Tibial nerve (tissue), 4 donors: ENCODE measurements at regions not wholly inside any gene's neighbourhood (a gene's known extent, or its start where the extent isn't known, plus 50 kb on each side); places are given as distances from the start of the nearest gene placed in this dataset.

Source experiments
- DNase-seq, 2 donors: peaks; one replicate each; pipeline ENCODE4 v3.0.0-alpha.2; 2019; ENCODE audit warnings: low spot score in 2 of 2
- H3K27ac ChIP-seq, 4 donors: fragments of 200-600 bp; sonication (generic) in 3 of 4; one replicate each; pipeline ENCODE4 v1.5.1; 2017 to 2019; ENCODE audit warnings: mild to moderate bottlenecking in 1 of 4
- H3K27me3 ChIP-seq, 2 donors: fragments of 200-600 bp; sonication (generic) in 1 of 2; one replicate each; pipeline versions ENCODE4 v1.5.1 to v1.6.0; 2017 to 2019
- H3K36me3 ChIP-seq, 3 donors: fragments of 200-600 bp; sonication (generic); one replicate each; pipeline ENCODE4 v1.5.1; 2018 to 2019
- H3K4me1 ChIP-seq, 4 donors: fragments of 200-600 bp; sonication (generic) in 3 of 4; one replicate each; pipeline ENCODE4 v1.5.1; 2017 to 2019
- H3K4me3 ChIP-seq, 4 donors: fragments of 200-600 bp; sonication (generic) in 3 of 4; one replicate each; pipeline ENCODE4 v1.5.1; 2017 to 2019; ENCODE audit warnings: mild to moderate bottlenecking in 1 of 4, moderate library complexity in 1 of 4
- H3K9me3 ChIP-seq, 4 donors: fragments of 200-600 bp; sonication (generic) in 3 of 4; one replicate each; pipeline ENCODE4 v1.5.1; 2017 to 2019
- CTCF ChIP-seq, 5 experiments: fragments of 200-600 bp in 3 of 5; fragments of 450-650 bp in 2 of 5; sonication (generic) in 3 of 5; IDR thresholded peaks; one replicate each; pipeline ENCODE4 v1.5.1; 2016 to 2019; ENCODE audit warnings: antibody characterized with exemption in 5 of 5, mild to moderate bottlenecking in 3 of 5, moderate library complexity in 2 of 5
- EP300 ChIP-seq, 2 donors: sonication (generic); formaldehyde crosslinking; IDR thresholded peaks; one replicate each; pipeline ENCODE4 v1.6.1; 2017; ENCODE audit warnings: antibody characterized with exemption in 2 of 2, mild to moderate bottlenecking in 1 of 2
- POLR2A ChIP-seq, 2 donors: fragments of 450-650 bp; IDR thresholded peaks; one replicate each; pipeline ENCODE4 v1.6.1; 2017; ENCODE audit warnings: antibody characterized with exemption in 2 of 2, mild to moderate bottlenecking in 2 of 2, moderate library complexity in 2 of 2
- WGBS, 2 donors: methylation state at CpG; one replicate each; pipeline ENCODE4 v1.1.5; 2018; 5-methylcytosine and 5-hydroxymethylcytosine counted together

GRCh38 chr5:124669956-124670721 lies 76.3 kb downstream of the ZNF608 start:
- no peaks in the 10 kb centered on the region for H3K36me3 ChIP-seq

GRCh38 chr5:124669300-124669648 lies 77.2 kb downstream of the ZNF608 start:
- WGBS, 2 donors = 59 to 75% methylated on average over 4 of the region's 4 CpGs
- no peak overlapping the region for H3K27ac ChIP-seq
- peaks cover 0 to 39% (median 19%) of the 10 kb centered on the region in 4 donors for H3K4me1 ChIP-seq
- no peaks in the 10 kb centered on the region for H3K9me3 ChIP-seq
- H3K36me3 ChIP-seq = no peaks in the 10 kb centered on the region
- no peak for TF ChIP-seq CTCF (IDR thresholded peaks at IDR 0.05)
- no peak overlapping the region for H3K4me3 ChIP-seq
- no peaks in the 10 kb centered on the region for H3K27me3 ChIP-seq
- no peak for DNase-seq

More at GRCh38 chr5:124669956-124670721, 76.3 kb downstream of the ZNF608 start:
- Histone ChIP-seq H3K9me3 (no peaks in the 10 kb centered on the region), H3K4me3 (no peak overlapping the region), H3K4me1 (peaks cover 0 to 44% (median 19%) of the 10 kb centered on the region in 4 donors), H3K27ac (peak overlapping the region in 1 of 4 donors; percentile 23), H3K27me3 (no peaks in the 10 kb centered on the region)
- TF ChIP-seq CTCF (IDR thresholded peaks at IDR 0.05) (no peak), POLR2A (IDR thresholded peaks at IDR 0.05) (no peak), EP300 (IDR thresholded peaks at IDR 0.05) (no peak)
- 61 to 64% methylated on average over 7 of the region's 7 CpGs for WGBS, 2 donors
- DNase-seq = no peak

GRCh38 chr5:124668353-124669299 lies 77.8 kb downstream of the ZNF608 start:
- Histone ChIP-seq H3K27me3 (no peaks in the 10 kb centered on the region), H3K36me3 (no peaks in the 10 kb centered on the region), H3K4me3 (no peak overlapping the region), H3K4me1 (peaks cover 0 to 41% (median 19%) of the 10 kb centered on the region in 4 donors), H3K27ac (no peak overlapping the region), H3K9me3 (no peaks in the 10 kb centered on the region)
- WGBS, 2 donors = 76 to 80% methylated on average over 7 of the region's 7 CpGs
- no peak for DNase-seq
- TF ChIP-seq CTCF (IDR thresholded peaks at IDR 0.05) (no peak), POLR2A (IDR thresholded peaks at IDR 0.05) (no peak)

GRCh38 chr5:124665625-124666024 lies 80.8 kb downstream of the ZNF608 start:
- H3K4me1 ChIP-seq = peaks cover 0 to 51% (median 33%) of the 10 kb centered on the region in 4 donors

More at GRCh38 chr5:124665625-124666024, 80.8 kb downstream of the ZNF608 start:
- no peak overlapping the region for H3K4me3 ChIP-seq
- H3K27ac ChIP-seq = no peak overlapping the region
- no peaks in the 10 kb centered on the region for H3K9me3 ChIP-seq
- no peak for DNase-seq
- no peaks in the 10 kb centered on the region for H3K27me3 ChIP-seq
- TF ChIP-seq EP300 (IDR thresholded peaks at IDR 0.05) (no peak), POLR2A (IDR thresholded peaks at IDR 0.05) (no peak), CTCF (IDR thresholded peaks at IDR 0.05) (no peak)
- no peaks in the 10 kb centered on the region for H3K36me3 ChIP-seq
